ENCODE measurements at regions not wholly inside any gene's neighbourhood (a gene's known extent, or its start where the extent isn't known, plus 50 kb on each side); places are given as distances from the start of the nearest gene placed in this dataset.

GRCh38 chr13:87003265-87003664 is 667.9 kb upstream of the SLITRK5 start:
- TF ChIP-seq EZH2phosphoT487 (IDR thresholded peaks at IDR 0.05; ENCODE audit: low read depth, severe bottlenecking, unreplicated experiment): no peak
- TF ChIP-seq CTCF (IDR thresholded peaks at IDR 0.05; ENCODE audit: poor library complexity): no peak
- TF ChIP-seq EZH2 (IDR thresholded peaks at IDR 0.05; ENCODE audit: borderline replicate concordance): no peak

Measured in hepatocyte (in vitro differentiated cells).